T-helper 2 cell treated with Interferon-gamma antibody and Interleukin-4, amounts not matched to agents 5 μg/mL and 100 μg/mL, for 36 hours (primary cell): ENCODE measurements at regions not wholly inside any gene's neighbourhood (a gene's known extent, or its start where the extent isn't known, plus 50 kb on each side); places are given as distances from the start of the nearest gene placed in this dataset.
A peak's percentile ranks its signal among the peaks of the same experiment; 100 is the strongest.

ENCODE experiments used
- DNase-seq: peaks from one replicate; pipeline ENCODE4 v3.0.0; 2021; ENCODE audit warnings: low spot score
- H3K27ac Mint-ChIP-seq: one replicate; pipeline ENCODE4 v1.8.0; 2021; ENCODE audit warnings: mild to moderate bottlenecking, mixed read lengths
- H3K27me3 Mint-ChIP-seq: one replicate; pipeline ENCODE4 v1.8.0; 2021; ENCODE audit warnings: low read depth, mixed read lengths
- H3K36me3 Mint-ChIP-seq: one replicate; pipeline ENCODE4 v1.8.0; 2021; ENCODE audit warnings: low read depth, mixed read lengths
- H3K4me1 Mint-ChIP-seq: one replicate; pipeline ENCODE4 v1.8.0; 2021; ENCODE audit warnings: low read depth, mixed read lengths
- H3K4me3 Mint-ChIP-seq: one replicate; pipeline ENCODE4 v1.8.0; 2022; ENCODE audit warnings: mild to moderate bottlenecking, moderate library complexity, mixed read lengths
- H3K9me3 Mint-ChIP-seq: one replicate; pipeline ENCODE4 v1.8.0; 2021; ENCODE audit warnings: mixed read lengths

GRCh38 chr3:171948674-171949073 is 90.7 kb upstream of the FNDC3B start:
- H3K4me3 Mint-ChIP-seq, result no peak overlapping the region
- H3K9me3 Mint-ChIP-seq, result no peaks in the 10 kb centered on the region
- H3K27ac Mint-ChIP-seq, result no peak overlapping the region
- H3K27me3 Mint-ChIP-seq, result peaks cover 12% of the 10 kb centered on the region
- no peaks in the 10 kb centered on the region for H3K4me1 Mint-ChIP-seq
- DNase-seq, result no peak
- H3K36me3 Mint-ChIP-seq, result no peaks in the 10 kb centered on the region

- no peaks in the 10 kb centered on the region for H3K9me3 Mint-ChIP-seq
- H3K27ac Mint-ChIP-seq, result no peak overlapping the region
- H3K4me1 Mint-ChIP-seq, result no peaks in the 10 kb centered on the region
- no peak for DNase-seq
- no peaks in the 10 kb centered on the region for H3K36me3 Mint-ChIP-seq
- no peak overlapping the region for H3K4me3 Mint-ChIP-seq
- peaks cover 15% of the 10 kb centered on the region for H3K27me3 Mint-ChIP-seq
Observed at GRCh38 chr3:171949554-171949953, 89.8 kb upstream of the FNDC3B start.

GRCh38 chr3:171950373-171950772 is 89.0 kb upstream of the FNDC3B start:
- DNase-seq, result no peak
- peaks cover 15% of the 10 kb centered on the region for H3K27me3 Mint-ChIP-seq
- no peaks in the 10 kb centered on the region for H3K9me3 Mint-ChIP-seq
- no peak overlapping the region for H3K27ac Mint-ChIP-seq
- no peaks in the 10 kb centered on the region for H3K4me1 Mint-ChIP-seq
- no peak overlapping the region for H3K4me3 Mint-ChIP-seq
- no peaks in the 10 kb centered on the region for H3K36me3 Mint-ChIP-seq

- Mint-ChIP-seq H3K27me3 (peaks cover 15% of the 10 kb centered on the region), H3K4me3 (no peak overlapping the region), H3K9me3 (no peaks in the 10 kb centered on the region), H3K4me1 (no peaks in the 10 kb centered on the region), H3K36me3 (no peaks in the 10 kb centered on the region), H3K27ac (no peak overlapping the region)
- DNase-seq, result no peak
Observed at GRCh38 chr3:171951597-171951996, 87.8 kb upstream of the FNDC3B start.

DNA sequence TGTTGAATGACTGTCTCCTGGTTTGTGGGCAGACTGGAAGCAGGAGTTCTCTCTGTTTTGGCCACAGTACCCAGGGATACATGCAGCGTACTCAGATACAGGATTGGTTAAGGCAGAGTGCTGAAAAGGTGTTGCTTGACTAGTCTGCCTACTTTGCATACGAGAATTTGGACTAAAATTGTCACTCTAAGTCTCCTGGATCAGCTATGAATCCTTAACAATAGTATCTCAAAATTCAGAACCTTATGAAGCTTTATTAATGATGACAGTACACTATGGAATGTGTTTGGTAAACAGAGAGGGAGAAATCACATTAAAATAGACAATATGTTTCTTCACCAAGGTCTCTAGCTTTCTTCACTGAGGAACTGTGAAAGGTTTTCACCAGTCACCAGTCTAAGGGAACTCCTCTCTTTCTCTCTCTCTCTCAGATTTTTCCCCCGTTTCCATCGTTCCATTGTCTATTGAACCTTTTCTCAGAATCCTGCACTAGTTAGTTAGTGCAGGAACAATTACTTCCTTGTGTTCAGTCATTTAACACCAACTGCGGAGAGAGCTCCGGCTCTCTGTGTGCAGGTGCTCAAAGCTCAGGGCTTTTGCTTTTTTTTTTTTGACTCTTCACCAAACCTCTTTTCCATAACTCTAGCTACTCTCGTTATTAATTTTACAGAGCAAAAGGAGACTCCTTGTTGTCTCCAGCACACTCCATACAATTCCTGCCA is 85.9 kb upstream of the FNDC3B start:
- no peak overlapping the region for H3K27ac Mint-ChIP-seq
- peaks cover 13% of the 10 kb centered on the region for H3K27me3 Mint-ChIP-seq
- H3K4me1 Mint-ChIP-seq, result no peaks in the 10 kb centered on the region
- no peaks in the 10 kb centered on the region for H3K36me3 Mint-ChIP-seq
- DNase-seq, result no peak
- no peaks in the 10 kb centered on the region for H3K9me3 Mint-ChIP-seq
- H3K4me3 Mint-ChIP-seq, result no peak overlapping the region

DNA sequence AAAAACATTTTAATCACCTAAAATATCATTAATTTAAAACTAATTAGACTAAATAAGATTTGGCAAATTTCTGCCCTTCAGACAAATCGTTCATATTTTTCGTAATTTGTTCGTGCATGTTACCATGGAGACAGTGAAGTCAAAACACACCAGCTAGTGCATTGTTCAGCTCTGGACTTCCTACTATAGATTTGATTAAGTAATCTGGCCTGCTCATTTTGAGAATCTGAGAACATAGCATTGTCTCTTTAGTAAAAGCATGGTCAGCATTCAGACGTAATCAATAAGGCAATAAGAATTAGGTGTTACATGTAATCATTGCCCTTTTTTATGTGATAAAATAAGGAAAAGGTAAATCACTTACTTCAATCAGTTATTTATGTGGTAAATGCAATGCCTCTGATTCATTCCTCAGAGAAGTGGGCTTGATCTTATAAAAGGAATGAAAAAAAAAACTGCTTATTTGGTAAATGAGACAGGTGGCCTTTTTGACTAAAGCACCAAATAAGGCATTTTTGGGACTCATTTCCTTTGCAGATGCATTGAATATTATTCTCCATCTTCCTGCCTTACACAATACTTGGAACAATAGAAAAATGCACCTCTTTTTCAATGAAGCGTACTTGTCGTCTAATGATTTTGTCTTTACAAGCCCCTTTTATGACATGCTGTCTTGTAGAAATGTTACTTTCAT is 84.5 kb upstream of the FNDC3B start:
- peaks cover 13% of the 10 kb centered on the region for H3K27me3 Mint-ChIP-seq
- no peak for DNase-seq
- no peaks in the 10 kb centered on the region for H3K9me3 Mint-ChIP-seq
- no peak overlapping the region for H3K4me3 Mint-ChIP-seq
- H3K27ac Mint-ChIP-seq, result no peak overlapping the region
- H3K4me1 Mint-ChIP-seq, result peaks cover 3% of the 10 kb centered on the region
- H3K36me3 Mint-ChIP-seq, result no peaks in the 10 kb centered on the region

DNA sequence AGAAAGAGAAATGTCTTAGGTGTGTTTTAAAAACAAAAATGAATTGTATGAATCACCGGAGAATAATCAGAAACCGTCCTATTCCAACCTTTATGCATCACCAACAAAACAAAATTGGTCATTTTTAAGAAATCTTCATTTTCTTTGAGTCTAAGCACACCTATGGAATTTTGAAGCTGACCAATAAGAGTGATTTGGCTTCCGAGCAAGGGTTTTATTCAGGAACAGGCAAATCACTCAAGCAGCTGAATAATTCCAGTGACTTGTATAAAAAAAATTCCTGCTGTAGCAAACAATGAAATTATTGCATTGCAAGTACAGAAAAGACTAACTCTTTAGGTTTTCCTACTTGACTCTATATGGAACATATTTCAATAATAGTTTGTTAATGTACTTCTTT is 83.8 kb upstream of the FNDC3B start:
- peaks cover 13% of the 10 kb centered on the region for H3K27me3 Mint-ChIP-seq
- no peak overlapping the region for H3K4me3 Mint-ChIP-seq
- peaks cover 5% of the 10 kb centered on the region for H3K4me1 Mint-ChIP-seq
- no peaks in the 10 kb centered on the region for H3K9me3 Mint-ChIP-seq
- no peaks in the 10 kb centered on the region for H3K36me3 Mint-ChIP-seq
- H3K27ac Mint-ChIP-seq, result no peak overlapping the region
- DNase-seq, result no peak

DNA sequence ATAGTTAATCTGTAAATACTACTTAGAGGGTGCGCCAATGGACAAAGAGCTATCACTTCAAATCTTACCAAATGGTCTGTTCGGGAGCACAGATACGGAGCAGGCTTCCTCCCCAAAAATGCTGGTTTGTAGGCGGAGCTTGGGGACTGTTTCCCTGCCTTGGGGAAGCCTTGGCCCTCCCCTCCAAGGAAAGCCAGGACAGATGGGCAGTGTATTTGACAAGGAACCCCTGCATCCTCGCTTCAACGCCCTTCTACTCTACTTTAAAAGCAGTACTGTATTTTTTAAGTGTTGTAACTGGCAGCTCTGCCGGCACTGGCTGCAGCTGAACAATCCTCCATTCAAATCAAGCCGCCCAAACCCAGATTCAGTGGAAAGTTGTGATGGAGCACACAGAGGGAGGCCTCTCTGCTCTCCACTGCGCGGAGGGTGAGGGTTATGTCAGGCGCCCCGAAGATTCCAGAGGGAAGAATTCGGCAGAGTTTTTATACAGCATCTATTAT is 83.1 kb upstream of the FNDC3B start:
- no peaks in the 10 kb centered on the region for H3K36me3 Mint-ChIP-seq
- peaks cover 13% of the 10 kb centered on the region for H3K27me3 Mint-ChIP-seq
- H3K27ac Mint-ChIP-seq, result no peak overlapping the region
- no peaks in the 10 kb centered on the region for H3K9me3 Mint-ChIP-seq
- peaks cover 12% of the 10 kb centered on the region for H3K4me1 Mint-ChIP-seq
- no peak overlapping the region for H3K4me3 Mint-ChIP-seq
- DNase-seq, result no peak

DNA sequence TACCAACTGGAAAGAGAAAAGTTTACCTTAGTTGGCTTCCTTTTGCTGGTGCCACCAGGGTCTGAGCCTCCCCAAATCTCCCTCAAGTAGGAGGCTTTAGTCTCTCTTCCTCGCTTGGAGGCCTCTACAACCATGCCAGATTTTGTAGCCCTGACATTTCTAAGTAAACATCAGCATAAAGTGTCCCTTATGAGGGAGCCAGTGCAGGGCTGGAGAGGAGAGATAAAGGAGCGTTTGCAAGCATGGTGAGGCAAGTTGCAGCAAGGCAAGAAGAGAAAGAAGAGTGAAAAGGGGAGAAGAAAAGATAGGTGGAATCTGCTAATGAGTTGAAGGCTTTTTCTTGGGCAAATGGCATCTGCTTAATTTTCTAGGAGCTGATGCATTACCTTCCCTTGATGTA is 82.7 kb upstream of the FNDC3B start:
- DNase-seq, result no peak
- Mint-ChIP-seq H3K27ac (no peak overlapping the region), H3K9me3 (no peaks in the 10 kb centered on the region), H3K4me3 (no peak overlapping the region), H3K27me3 (peaks cover 10% of the 10 kb centered on the region), H3K4me1 (peaks cover 12% of the 10 kb centered on the region), H3K36me3 (no peaks in the 10 kb centered on the region)

DNA sequence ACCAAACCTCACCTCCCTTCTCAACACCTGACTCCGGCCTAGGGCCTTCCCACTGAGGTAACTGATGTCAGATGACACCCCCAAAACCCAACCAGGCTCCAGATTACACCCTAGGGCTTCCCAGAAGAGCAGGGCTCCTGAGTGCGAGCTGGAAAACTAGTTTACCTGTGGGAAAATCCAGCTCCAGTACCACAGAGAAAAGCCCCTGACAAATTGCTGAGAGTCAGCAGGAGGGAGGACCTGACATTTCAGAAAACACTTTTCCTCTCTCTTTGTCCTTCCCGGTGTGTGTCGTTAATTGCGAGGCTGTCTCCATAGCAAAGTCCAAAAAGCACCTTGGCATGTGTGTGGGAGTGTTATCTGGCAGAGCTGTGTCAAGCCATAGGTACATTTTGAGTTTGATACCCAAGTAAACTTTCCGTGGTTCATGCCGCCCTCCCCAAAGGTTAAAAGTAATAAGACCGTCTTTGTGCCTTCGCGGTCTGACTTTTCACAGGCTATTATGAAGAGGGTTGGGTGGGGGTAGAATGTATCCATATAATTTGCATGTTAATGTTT is 79.8 kb upstream of the FNDC3B start:
- Mint-ChIP-seq H3K4me1 (peaks cover 12% of the 10 kb centered on the region), H3K9me3 (no peaks in the 10 kb centered on the region), H3K36me3 (no peaks in the 10 kb centered on the region), H3K27ac (no peak overlapping the region), H3K27me3 (no peaks in the 10 kb centered on the region), H3K4me3 (no peak overlapping the region)
- DNase-seq, result peak; percentile 30

- no peak for DNase-seq
- Mint-ChIP-seq H3K27me3 (no peaks in the 10 kb centered on the region), H3K36me3 (no peaks in the 10 kb centered on the region), H3K4me1 (peaks cover 12% of the 10 kb centered on the region), H3K27ac (no peak overlapping the region), H3K4me3 (no peak overlapping the region), H3K9me3 (no peaks in the 10 kb centered on the region)
Observed at GRCh38 chr3:171960159-171960558, 79.2 kb upstream of the FNDC3B start.

- H3K4me1 Mint-ChIP-seq, result peaks cover 14% of the 10 kb centered on the region
- no peak for DNase-seq
- H3K9me3 Mint-ChIP-seq, result no peaks in the 10 kb centered on the region
- no peak overlapping the region for H3K27ac Mint-ChIP-seq
- H3K4me3 Mint-ChIP-seq, result no peak overlapping the region
- no peaks in the 10 kb centered on the region for H3K36me3 Mint-ChIP-seq
- no peaks in the 10 kb centered on the region for H3K27me3 Mint-ChIP-seq
Observed at GRCh38 chr3:171962137-171962720, 77.1 kb upstream of the FNDC3B start.

GRCh38 chr3:171963546-171963945 is 75.8 kb upstream of the FNDC3B start:
- no peaks in the 10 kb centered on the region for H3K36me3 Mint-ChIP-seq
- peaks cover 14% of the 10 kb centered on the region for H3K4me1 Mint-ChIP-seq
- no peak overlapping the region for H3K4me3 Mint-ChIP-seq
- no peaks in the 10 kb centered on the region for H3K27me3 Mint-ChIP-seq
- no peak for DNase-seq
- H3K27ac Mint-ChIP-seq, result no peak overlapping the region
- no peaks in the 10 kb centered on the region for H3K9me3 Mint-ChIP-seq

- Mint-ChIP-seq H3K4me3 (no peak overlapping the region), H3K36me3 (no peaks in the 10 kb centered on the region), H3K27me3 (no peaks in the 10 kb centered on the region), H3K4me1 (peaks cover 12% of the 10 kb centered on the region), H3K9me3 (no peaks in the 10 kb centered on the region), H3K27ac (no peak overlapping the region)
- DNase-seq, result no peak
Observed at GRCh38 chr3:171965067-171965712, 74.2 kb upstream of the FNDC3B start.
